Mammary epithelial cell (primary cell): ENCODE measurements at regions not wholly inside any gene's neighbourhood (a gene's known extent, or its start where the extent isn't known, plus 50 kb on each side); places are given as distances from the start of the nearest gene placed in this dataset.

Experiments used
- CTCF ChIP-seq, 2 donors: IDR thresholded peaks in 1 of 2; conservative IDR thresholded peaks in 1 of 2; 2 replicates each; pipeline ENCODE4 v1.5.1; 2011 to 2012; ENCODE audit warnings: inconsistent platforms in 2 of 2, low read length in 2 of 2, mild to moderate bottlenecking in 2 of 2, control low read depth in 1 of 2, low read depth in 1 of 2; ENCODE audit not compliant: insufficient read depth in 1 of 2; ENCODE audit errors: extremely low read depth in 1 of 2
- EZH2 ChIP-seq: IDR thresholded peaks from 2 replicates; pipeline ENCODE4 v1.6.1; 2012; ENCODE audit warnings: low read length, inconsistent platforms, borderline replicate concordance

- TF ChIP-seq CTCF (conservative IDR thresholded peaks at IDR 0.05 in 1 of 2, IDR thresholded peaks at IDR 0.05 in 1 of 2; ENCODE audit: extremely low read depth in 1 of 2, insufficient read depth in 1 of 2, low read depth in 1 of 2, low read length in 2 of 2) (no peak), EZH2 (no peak)
These were observed 94.9 kb upstream of the EEPD1 start for GRCh38 chr7:36058020-36058592.
